IPS-18a (cell line): ENCODE measurements at regions not wholly inside any gene's neighbourhood (a gene's known extent, or its start where the extent isn't known, plus 50 kb on each side); places are given as distances from the start of the nearest gene placed in this dataset.

ENCODE experiments used
- H3K27ac ChIP-seq: one replicate; pipeline ENCODE4 v1.5.1; 2013; ENCODE audit warnings: low read length
- H3K27me3 ChIP-seq: one replicate; pipeline ENCODE4 v1.6.1; 2013; ENCODE audit warnings: mild to moderate bottlenecking, low read length; ENCODE audit not compliant: control insufficient read depth, insufficient read depth
- H3K36me3 ChIP-seq: one replicate; pipeline ENCODE4 v1.6.1; 2013; ENCODE audit warnings: low read depth, low read length; ENCODE audit not compliant: control insufficient read depth
- H3K4me1 ChIP-seq: one replicate; pipeline ENCODE4 v1.6.1; 2013; ENCODE audit warnings: low read depth, low read length; ENCODE audit not compliant: control insufficient read depth
- H3K4me3 ChIP-seq: one replicate; pipeline ENCODE4 v1.5.1; 2013; ENCODE audit warnings: low read length
- H3K9ac ChIP-seq: one replicate; pipeline ENCODE4 v1.6.1; 2013; ENCODE audit warnings: mild to moderate bottlenecking, low read length, moderate library complexity
- H3K9me3 ChIP-seq: one replicate; pipeline ENCODE4 v1.6.1; 2013; ENCODE audit warnings: low read depth, low read length; ENCODE audit not compliant: control insufficient read depth

GRCh38 chr3:22900296-22900695 is 302.8 kb upstream of the UBE2E2 start:
- no peaks in the 10 kb centered on the region for H3K36me3 ChIP-seq
- H3K27ac ChIP-seq, result no peak overlapping the region
- H3K9ac ChIP-seq, result no peak overlapping the region
- no peak overlapping the region for H3K4me3 ChIP-seq
- H3K4me1 ChIP-seq, result no peaks in the 10 kb centered on the region
- H3K9me3 ChIP-seq, result no peaks in the 10 kb centered on the region
- no peaks in the 10 kb centered on the region for H3K27me3 ChIP-seq

DNA sequence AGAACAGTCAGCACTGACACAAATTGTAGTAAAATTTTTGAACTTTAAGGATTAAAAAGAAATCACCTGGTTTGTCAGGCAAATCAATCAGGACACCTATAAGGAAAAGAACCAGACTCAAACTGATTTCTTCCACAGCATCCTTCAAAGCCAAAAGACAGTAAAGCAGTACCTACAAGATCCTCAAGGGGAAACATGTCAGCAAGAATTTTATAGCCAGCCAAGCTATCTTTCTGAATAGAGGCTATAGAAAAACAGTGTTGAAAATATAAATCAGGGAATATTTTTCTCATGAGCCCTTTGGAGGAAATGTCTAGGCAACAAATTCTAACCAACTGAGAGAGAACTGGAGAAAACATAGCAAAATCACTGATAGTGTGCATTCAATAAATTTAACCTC is 301.4 kb upstream of the UBE2E2 start:
- Histone ChIP-seq H3K4me3 (no peak overlapping the region), H3K9me3 (no peaks in the 10 kb centered on the region), H3K4me1 (no peaks in the 10 kb centered on the region), H3K9ac (no peak overlapping the region), H3K36me3 (no peaks in the 10 kb centered on the region), H3K27me3 (no peaks in the 10 kb centered on the region), H3K27ac (no peak overlapping the region)

DNA sequence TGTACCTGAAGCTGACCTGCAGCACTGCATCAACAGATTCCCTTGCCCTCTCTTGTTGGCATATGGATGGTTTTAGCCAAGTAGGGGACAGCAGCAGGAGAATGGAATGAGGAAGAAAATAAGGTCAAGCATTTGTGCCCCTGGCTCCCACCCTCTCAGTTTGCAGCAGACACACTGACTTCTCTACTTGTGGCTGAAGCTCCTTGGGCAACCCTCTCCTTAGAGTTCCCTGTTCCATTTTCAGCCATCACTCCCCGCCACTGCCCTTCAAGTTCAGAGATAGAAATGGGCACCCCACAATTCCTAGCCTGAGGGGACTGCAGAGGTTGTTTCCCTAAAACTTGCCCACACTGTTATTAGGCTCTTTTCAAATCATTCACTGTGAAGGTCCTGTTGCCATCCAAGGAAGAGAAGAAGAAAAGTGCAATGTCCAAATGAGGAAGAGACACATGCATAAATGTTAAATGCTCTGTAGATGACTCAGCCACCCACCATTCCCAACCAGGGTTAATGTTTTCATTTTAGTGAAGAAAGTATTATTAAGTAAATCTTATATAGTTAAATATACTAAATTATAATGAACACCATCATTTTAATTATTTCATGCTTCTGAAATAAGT is 295.9 kb upstream of the UBE2E2 start:
- no peaks in the 10 kb centered on the region for H3K27me3 ChIP-seq
- H3K9me3 ChIP-seq, result no peaks in the 10 kb centered on the region
- no peak overlapping the region for H3K9ac ChIP-seq
- no peaks in the 10 kb centered on the region for H3K36me3 ChIP-seq
- H3K4me3 ChIP-seq, result no peak overlapping the region
- H3K4me1 ChIP-seq, result no peaks in the 10 kb centered on the region
- H3K27ac ChIP-seq, result no peak overlapping the region

DNA sequence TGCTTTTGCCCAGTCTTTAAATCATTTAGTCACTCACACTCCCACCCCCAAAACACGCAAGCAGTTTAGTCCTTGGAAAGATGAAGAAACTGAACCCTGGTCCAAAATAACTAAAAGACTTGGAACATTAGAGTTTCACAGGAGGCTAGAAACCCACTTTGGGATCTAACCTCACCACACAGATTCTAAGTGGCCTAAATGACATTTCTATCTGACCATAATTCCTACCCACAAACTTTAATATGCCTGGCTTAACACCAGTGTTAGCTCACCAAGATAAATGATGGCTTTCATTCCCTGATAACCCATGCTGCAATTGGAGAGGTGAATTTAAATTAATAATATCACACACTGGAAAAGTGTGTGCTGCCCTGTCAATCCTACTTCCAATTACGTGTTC is 295.3 kb upstream of the UBE2E2 start:
- no peak overlapping the region for H3K9ac ChIP-seq

GRCh38 chr3:22908989-22909507 is 294.1 kb upstream of the UBE2E2 start:
- Histone ChIP-seq H3K4me3 (no peak overlapping the region), H3K27me3 (no peaks in the 10 kb centered on the region), H3K9me3 (no peaks in the 10 kb centered on the region), H3K36me3 (no peaks in the 10 kb centered on the region), H3K9ac (no peak overlapping the region), H3K27ac (no peak overlapping the region), H3K4me1 (no peaks in the 10 kb centered on the region)

More for the DNA sequence above, 295.3 kb upstream of the UBE2E2 start:
- H3K4me1 ChIP-seq, result no peaks in the 10 kb centered on the region
- H3K27me3 ChIP-seq, result no peaks in the 10 kb centered on the region
- no peak overlapping the region for H3K27ac ChIP-seq
- H3K4me3 ChIP-seq, result no peak overlapping the region
- H3K9me3 ChIP-seq, result no peaks in the 10 kb centered on the region
- H3K36me3 ChIP-seq, result no peaks in the 10 kb centered on the region

DNA sequence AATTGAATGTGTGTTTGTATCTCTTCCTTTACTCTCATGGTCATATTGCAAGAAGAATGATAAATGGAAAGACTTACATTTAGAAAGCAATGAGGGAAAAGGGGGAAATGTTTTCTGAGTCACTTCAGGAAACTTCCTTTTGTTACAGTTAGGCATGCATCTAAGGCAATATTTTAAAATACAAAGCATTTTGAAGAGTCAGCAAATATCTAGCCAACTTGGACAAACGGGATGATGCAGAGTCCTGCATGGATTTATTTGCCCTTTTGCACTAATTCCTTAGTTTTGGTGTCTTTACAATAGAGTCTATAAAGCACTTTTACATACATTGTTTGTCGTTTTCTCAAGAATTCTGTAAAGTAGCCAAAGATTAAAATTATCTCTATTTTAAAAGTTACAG is 286.2 kb upstream of the UBE2E2 start:
- no peak overlapping the region for H3K27ac ChIP-seq
- H3K4me3 ChIP-seq, result no peak overlapping the region
- no peaks in the 10 kb centered on the region for H3K9me3 ChIP-seq
- H3K9ac ChIP-seq, result no peak overlapping the region
- no peaks in the 10 kb centered on the region for H3K4me1 ChIP-seq
- no peaks in the 10 kb centered on the region for H3K27me3 ChIP-seq
- no peaks in the 10 kb centered on the region for H3K36me3 ChIP-seq

DNA sequence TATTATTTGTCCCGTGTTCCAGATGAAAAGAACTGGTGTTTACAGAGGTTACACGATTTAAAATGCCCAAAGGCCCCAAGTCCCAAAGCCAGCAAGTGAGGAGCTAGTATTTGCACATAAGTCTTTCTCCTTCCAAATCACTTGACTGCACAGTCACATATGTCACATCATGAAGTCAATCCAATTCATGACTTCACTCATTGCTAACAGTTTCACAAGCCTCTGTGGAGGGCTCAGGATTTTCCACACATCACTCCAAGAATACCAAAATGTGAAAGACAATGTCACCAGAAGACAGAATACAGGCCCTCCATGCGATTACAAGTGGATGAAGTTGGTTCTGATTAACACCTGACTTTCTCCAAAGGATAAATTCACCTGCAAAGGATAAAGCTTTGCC is 283.1 kb upstream of the UBE2E2 start:
- H3K27ac ChIP-seq, result no peak overlapping the region

DNA sequence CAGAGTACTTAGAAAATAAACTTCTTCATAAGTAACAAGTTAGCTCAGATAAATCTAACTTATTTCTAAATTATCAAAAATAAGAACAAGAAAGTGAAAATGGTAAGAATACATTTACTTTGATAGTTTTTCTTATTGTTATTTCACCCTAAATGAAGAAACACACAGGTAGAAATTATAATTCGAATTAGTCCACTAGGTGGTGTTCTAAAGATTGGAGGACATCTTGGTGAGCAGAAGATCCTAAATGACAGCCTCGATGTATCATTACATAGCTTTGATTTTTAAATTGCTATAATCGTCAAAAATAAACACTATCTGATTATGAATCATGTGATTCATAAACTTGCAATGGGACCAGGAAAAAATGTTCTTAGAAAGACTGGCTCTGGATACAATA is 280.8 kb upstream of the UBE2E2 start:
- no peak overlapping the region for H3K4me3 ChIP-seq
- no peaks in the 10 kb centered on the region for H3K4me1 ChIP-seq
- no peaks in the 10 kb centered on the region for H3K27me3 ChIP-seq
- no peaks in the 10 kb centered on the region for H3K9me3 ChIP-seq
- H3K27ac ChIP-seq, result no peak overlapping the region
- no peak overlapping the region for H3K9ac ChIP-seq
- no peaks in the 10 kb centered on the region for H3K36me3 ChIP-seq

More for the DNA sequence above, 283.1 kb upstream of the UBE2E2 start:
- no peaks in the 10 kb centered on the region for H3K27me3 ChIP-seq
- H3K9ac ChIP-seq, result no peak overlapping the region
- no peaks in the 10 kb centered on the region for H3K9me3 ChIP-seq
- H3K4me3 ChIP-seq, result no peak overlapping the region
- no peaks in the 10 kb centered on the region for H3K36me3 ChIP-seq
- H3K4me1 ChIP-seq, result no peaks in the 10 kb centered on the region

DNA sequence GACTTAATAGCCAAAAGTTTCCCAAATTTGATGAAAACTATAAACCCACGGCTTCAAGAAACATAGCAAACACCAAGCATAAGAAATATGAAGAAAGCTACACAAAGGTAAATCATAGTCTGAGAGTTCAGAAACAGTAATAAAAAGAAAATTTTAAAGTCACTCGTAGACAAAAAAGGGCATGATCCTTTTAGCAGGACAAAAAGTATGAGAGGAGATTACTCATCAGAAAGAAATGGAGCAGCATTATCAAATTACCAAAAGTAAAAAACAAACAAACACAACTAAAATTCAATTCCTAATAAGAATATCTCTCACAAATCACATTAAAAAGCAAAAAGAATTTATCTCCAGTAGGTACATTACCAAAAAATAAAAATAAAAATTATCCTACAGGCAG is 279.4 kb upstream of the UBE2E2 start:
- no peaks in the 10 kb centered on the region for H3K9me3 ChIP-seq

DNA sequence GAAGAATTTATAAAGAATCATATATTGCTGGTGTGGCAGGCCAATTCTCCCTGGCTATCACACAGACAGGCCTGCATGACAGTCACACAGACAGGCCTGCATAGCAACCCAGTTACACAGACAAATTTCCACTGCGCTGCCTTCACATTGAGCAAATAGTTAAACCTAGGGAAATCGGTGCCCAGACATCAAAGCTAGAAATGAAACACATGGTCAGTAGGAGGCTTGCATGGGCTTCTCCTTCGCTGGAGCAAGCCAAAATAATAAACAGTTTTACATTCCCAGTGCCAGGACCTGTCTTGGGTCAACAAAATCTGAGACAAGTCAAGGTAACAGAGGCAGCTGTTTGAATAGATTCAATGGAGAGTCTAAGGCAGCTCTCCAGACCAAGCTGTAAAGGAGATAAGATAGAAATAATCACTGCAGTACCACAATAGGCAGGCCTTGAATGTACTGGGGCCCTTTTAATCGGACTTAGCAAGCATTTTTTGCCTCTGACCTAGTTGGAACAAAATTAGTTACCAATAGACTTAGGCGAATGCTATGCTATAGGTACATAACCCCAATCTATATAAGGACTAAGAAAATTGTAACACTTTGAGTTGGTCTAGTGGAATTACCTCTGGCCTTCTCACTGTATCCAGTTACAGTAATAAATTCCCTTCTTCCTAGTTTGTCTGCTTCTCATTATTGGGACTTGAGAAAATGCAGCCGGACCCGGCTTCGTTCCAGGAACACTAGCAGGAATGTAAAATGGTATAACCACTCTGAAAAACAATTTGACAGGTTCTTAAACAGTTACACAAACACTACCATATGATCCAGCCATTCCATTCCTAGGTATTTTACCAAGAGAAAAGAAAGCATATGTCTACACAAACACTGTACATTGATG is 274.7 kb upstream of the UBE2E2 start:
- no peak overlapping the region for H3K4me3 ChIP-seq
- H3K36me3 ChIP-seq, result no peaks in the 10 kb centered on the region
- no peaks in the 10 kb centered on the region for H3K4me1 ChIP-seq
- no peaks in the 10 kb centered on the region for H3K27me3 ChIP-seq
- no peak overlapping the region for H3K27ac ChIP-seq
- H3K9me3 ChIP-seq, result no peaks in the 10 kb centered on the region
- no peak overlapping the region for H3K9ac ChIP-seq

More for the DNA sequence above, 279.4 kb upstream of the UBE2E2 start:
- no peak overlapping the region for H3K4me3 ChIP-seq
- no peaks in the 10 kb centered on the region for H3K4me1 ChIP-seq
- H3K9ac ChIP-seq, result no peak overlapping the region
- H3K27ac ChIP-seq, result no peak overlapping the region
- H3K36me3 ChIP-seq, result no peaks in the 10 kb centered on the region
- H3K27me3 ChIP-seq, result no peaks in the 10 kb centered on the region

DNA sequence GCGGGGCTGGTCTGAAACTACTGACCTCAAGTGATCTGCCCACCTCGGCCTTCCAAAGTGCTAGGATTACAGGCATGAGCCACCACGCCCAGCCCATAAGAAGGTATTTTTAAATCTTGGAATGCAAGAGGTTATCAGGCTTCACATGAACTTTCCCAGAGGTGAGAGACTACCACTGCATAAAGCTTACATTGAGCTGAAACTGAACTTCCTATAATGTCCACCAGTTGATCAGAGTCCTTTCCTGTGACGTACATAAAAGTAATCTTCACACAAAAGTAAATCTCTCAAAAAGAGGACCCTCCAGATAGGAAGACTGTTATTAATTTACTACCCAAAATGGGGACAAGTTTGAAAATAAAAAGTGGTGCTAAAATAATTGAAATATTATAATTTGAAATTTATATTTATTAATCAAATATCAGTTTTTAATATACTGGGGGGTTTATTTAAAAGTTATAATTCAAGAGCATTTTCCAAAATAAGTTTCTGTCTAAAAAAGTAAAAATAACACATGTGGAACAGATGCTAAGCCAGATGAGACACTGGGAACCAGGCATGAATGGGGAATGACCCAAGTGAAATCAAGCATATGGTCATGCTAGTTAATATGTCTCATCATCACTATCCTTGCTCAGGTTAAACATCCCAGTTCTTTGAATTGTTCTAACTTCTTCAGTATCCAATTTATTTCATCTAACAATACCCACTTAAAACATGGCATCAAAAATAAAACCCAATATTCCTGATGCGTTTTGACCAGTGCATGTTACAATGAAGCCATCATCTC is 269.9 kb upstream of the UBE2E2 start:
- no peaks in the 10 kb centered on the region for H3K27me3 ChIP-seq
- H3K4me3 ChIP-seq, result no peak overlapping the region
- no peaks in the 10 kb centered on the region for H3K9me3 ChIP-seq
- no peaks in the 10 kb centered on the region for H3K4me1 ChIP-seq
- H3K9ac ChIP-seq, result no peak overlapping the region
- no peak overlapping the region for H3K27ac ChIP-seq
- no peaks in the 10 kb centered on the region for H3K36me3 ChIP-seq
